T-helper 2 cell treated with Interferon-gamma antibody and Interleukin-4, amounts not matched to agents 5 μg/mL and 100 μg/mL, for 36 hours (primary cell): ENCODE measurements at regions not wholly inside any gene's neighbourhood (a gene's known extent, or its start where the extent isn't known, plus 50 kb on each side); places are given as distances from the start of the nearest gene placed in this dataset.

ENCODE experiments used
- DNase-seq: peaks from one replicate; pipeline ENCODE4 v3.0.0; 2021; ENCODE audit warnings: low spot score
- H3K27ac Mint-ChIP-seq: one replicate; pipeline ENCODE4 v1.8.0; 2021; ENCODE audit warnings: mild to moderate bottlenecking, mixed read lengths
- H3K27me3 Mint-ChIP-seq: one replicate; pipeline ENCODE4 v1.8.0; 2021; ENCODE audit warnings: low read depth, mixed read lengths
- H3K36me3 Mint-ChIP-seq: one replicate; pipeline ENCODE4 v1.8.0; 2021; ENCODE audit warnings: low read depth, mixed read lengths
- H3K4me1 Mint-ChIP-seq: one replicate; pipeline ENCODE4 v1.8.0; 2021; ENCODE audit warnings: low read depth, mixed read lengths
- H3K4me3 Mint-ChIP-seq: one replicate; pipeline ENCODE4 v1.8.0; 2022; ENCODE audit warnings: mild to moderate bottlenecking, moderate library complexity, mixed read lengths
- H3K9me3 Mint-ChIP-seq: one replicate; pipeline ENCODE4 v1.8.0; 2021; ENCODE audit warnings: mixed read lengths

DNA sequence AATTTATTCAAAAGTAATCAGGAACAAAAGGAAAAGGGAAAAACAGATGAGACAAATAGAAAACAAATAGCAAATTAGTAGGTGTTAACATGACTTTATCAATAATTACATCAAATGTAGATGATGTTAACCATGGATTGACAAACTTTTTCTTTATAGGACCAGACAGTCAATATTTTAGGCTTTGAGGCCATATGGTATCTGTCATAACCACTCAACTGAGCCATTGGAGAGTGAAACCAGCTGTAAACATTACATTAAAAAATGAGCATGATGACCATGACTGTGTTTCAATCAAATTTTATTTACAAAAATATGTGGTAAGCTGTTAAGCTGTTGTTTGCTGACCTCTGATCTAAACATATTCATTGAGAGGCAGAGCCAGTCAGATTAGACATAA is 118.5 kb upstream of the NWD2 start:
- no peak overlapping the region for H3K4me3 Mint-ChIP-seq

DNA sequence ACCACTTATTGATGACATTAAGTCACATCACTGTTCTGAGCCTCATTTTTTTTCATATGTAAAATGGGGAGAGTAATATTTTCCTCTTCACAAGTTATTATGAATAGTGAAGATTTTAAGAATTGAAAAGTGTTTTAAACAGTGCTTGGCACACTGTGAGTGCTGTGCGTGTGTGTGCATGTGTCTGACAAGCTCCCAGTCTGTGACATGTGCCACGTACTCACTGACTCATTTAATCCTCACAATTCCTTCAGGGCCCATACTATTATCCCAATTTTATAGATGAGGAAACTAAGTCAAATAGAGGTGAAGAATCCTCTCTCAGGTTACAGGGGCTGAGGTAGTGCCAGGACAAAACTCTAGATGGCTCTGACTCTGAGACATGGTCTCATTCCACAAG is 114.1 kb upstream of the NWD2 start:
- Mint-ChIP-seq H3K36me3 (no peaks in the 10 kb centered on the region), H3K27ac (no peak overlapping the region), H3K9me3 (no peaks in the 10 kb centered on the region), H3K4me1 (no peaks in the 10 kb centered on the region), H3K27me3 (no peaks in the 10 kb centered on the region), H3K4me3 (no peak overlapping the region)
- DNase-seq, result no peak

More for the DNA sequence above, 118.5 kb upstream of the NWD2 start:
- H3K27me3 Mint-ChIP-seq, result no peaks in the 10 kb centered on the region
- H3K9me3 Mint-ChIP-seq, result no peaks in the 10 kb centered on the region
- no peaks in the 10 kb centered on the region for H3K36me3 Mint-ChIP-seq
- DNase-seq, result no peak
- no peak overlapping the region for H3K27ac Mint-ChIP-seq
- H3K4me1 Mint-ChIP-seq, result no peaks in the 10 kb centered on the region

DNA sequence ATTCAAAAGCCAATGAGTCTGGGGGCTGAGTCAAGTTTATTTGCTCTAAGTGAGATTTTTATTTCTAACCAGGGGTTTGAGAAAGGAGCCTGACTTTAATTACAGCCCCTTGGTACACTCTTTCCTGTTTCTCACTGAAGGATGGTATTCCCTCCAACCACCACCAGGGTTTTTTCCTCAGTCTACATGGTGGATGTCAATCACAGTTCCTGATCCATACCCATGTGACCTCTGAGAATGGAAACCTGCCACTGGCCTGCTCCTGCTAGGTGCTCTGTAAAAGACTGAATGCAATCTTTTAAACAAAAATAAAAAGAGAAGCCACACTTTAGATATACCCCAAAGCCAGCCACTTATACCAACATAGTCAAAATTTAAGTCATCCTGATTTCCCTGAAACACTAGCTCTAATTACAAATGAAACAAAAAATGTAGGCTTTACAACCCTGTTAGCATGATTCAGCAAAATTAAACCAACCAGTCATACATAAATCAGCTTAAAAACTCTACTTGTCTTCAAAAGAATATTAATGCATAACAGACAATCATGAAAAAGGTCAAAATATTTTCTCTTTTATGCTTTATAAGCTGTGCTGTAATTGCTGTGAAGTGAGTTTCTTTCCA is 112.1 kb upstream of the NWD2 start:
- H3K27me3 Mint-ChIP-seq, result no peaks in the 10 kb centered on the region
- H3K27ac Mint-ChIP-seq, result no peak overlapping the region
- H3K4me1 Mint-ChIP-seq, result no peaks in the 10 kb centered on the region
- H3K4me3 Mint-ChIP-seq, result no peak overlapping the region
- H3K9me3 Mint-ChIP-seq, result no peaks in the 10 kb centered on the region
- no peaks in the 10 kb centered on the region for H3K36me3 Mint-ChIP-seq
- DNase-seq, result no peak

DNA sequence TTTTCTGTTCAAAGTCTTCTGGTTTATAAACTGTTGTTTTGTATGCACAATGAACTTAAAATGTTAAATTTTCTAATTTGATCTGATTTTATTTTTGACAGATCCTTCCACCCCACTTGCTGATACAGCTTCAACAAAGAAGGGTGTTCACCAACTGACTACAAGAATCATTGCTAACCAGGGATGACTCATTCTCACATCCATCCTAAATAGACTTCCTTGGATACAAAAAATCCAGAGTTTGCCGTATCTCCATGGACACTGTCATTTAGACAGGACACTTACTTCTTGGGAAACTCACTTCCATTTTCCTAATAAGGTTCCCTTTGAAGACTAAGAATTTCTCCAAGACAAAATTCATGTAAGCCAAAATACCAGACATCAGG is 111.6 kb upstream of the NWD2 start:
- no peaks in the 10 kb centered on the region for H3K9me3 Mint-ChIP-seq
- DNase-seq, result no peak
- H3K27ac Mint-ChIP-seq, result no peak overlapping the region
- H3K4me3 Mint-ChIP-seq, result no peak overlapping the region
- no peaks in the 10 kb centered on the region for H3K36me3 Mint-ChIP-seq
- H3K27me3 Mint-ChIP-seq, result no peaks in the 10 kb centered on the region
- no peaks in the 10 kb centered on the region for H3K4me1 Mint-ChIP-seq

DNA sequence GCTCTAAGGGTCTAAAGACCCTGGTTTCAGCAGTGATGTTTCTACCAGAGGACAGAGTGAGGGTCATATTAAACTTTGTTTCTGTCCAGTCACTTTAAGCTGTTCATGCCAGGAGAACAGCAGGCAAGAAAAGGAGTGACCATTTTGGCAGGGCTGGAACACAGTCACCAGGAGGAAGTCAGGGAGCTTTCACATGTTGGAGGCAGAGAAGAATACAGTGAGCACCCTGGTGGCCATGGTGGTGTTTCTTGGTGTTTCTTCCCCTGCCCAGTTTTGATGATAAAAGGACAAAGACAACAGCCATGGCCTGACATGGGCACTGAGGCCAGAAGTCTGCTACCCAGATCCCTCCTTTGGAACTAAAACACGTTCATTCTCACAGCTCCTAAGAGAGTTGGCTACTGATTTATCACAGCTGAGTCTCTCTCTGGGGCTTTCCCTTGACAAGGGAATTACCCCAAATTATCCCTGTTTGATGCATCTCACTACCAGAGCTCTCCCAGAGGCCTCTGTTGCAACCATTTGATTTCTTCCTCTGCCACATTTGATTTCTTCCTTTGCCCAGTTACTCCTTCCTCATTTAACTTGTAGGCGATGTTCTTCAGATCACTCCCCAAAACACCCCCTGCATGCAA is 106.4 kb upstream of the NWD2 start:
- no peaks in the 10 kb centered on the region for H3K4me1 Mint-ChIP-seq
- H3K36me3 Mint-ChIP-seq, result no peaks in the 10 kb centered on the region
- DNase-seq, result no peak
- no peak overlapping the region for H3K4me3 Mint-ChIP-seq
- no peaks in the 10 kb centered on the region for H3K27me3 Mint-ChIP-seq
- no peak overlapping the region for H3K27ac Mint-ChIP-seq
- no peaks in the 10 kb centered on the region for H3K9me3 Mint-ChIP-seq

DNA sequence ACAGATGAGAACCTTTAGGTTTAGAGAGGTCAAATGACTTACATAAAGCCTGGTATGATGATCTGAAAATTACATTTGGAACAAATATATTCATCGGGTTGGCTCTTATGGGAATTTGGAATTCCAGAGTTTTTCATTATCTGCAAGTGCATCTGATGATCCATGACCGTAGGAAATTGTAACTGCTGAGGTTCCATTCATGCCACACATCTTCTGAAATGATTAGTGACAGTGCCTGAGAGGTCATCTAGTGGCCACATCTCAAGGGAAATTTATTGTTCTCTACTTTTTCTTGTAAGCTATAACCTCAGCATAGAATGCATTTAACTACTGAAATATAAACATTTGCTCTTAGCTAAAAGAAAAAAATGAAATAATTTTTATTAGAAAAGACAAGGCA is 105.8 kb upstream of the NWD2 start:
- Mint-ChIP-seq H3K27me3 (no peaks in the 10 kb centered on the region), H3K4me1 (no peaks in the 10 kb centered on the region), H3K27ac (no peak overlapping the region), H3K9me3 (no peaks in the 10 kb centered on the region), H3K36me3 (no peaks in the 10 kb centered on the region), H3K4me3 (no peak overlapping the region)
- DNase-seq, result no peak

DNA sequence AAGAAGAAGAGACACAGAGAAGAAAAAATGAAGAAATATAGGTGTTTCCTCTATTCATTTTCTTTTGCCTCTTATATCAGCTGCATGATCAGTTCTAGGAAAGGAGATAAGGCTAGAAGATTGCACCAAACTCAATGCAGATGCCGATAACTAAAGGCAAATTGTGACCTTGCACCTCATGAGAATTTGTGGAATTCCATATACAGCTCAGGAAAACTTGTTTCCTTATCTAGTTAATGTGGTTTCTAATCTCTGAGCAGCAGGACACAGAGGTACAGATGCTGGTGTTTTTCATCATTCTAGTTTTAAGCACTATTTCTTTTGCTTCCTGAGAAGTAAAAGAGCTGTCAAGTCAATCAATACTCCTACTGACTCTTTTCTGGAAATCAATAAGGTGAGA is 104.6 kb upstream of the NWD2 start:
- DNase-seq, result no peak
- Mint-ChIP-seq H3K9me3 (no peaks in the 10 kb centered on the region), H3K27me3 (no peaks in the 10 kb centered on the region), H3K4me3 (no peak overlapping the region), H3K27ac (no peak overlapping the region), H3K4me1 (no peaks in the 10 kb centered on the region), H3K36me3 (no peaks in the 10 kb centered on the region)

DNA sequence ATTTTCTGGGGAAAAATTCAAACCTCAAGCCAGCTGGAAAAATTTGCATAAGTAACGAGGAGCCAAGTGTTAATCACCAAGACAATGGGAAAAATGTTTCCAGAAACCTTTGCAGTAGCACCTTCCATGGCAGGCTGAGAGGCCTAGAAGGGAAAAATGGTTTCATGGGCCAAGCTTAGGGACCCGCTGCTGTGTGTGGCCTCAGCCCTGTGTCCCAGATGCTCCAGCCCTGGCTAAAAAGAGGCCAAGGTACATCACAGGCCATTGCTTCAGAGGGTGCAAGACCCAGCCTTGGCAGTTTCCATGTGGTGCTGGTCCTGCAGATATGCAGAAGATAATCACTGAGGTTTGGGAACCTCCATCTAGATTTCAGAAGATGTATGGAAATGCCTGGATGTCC is 98.3 kb upstream of the NWD2 start:
- Mint-ChIP-seq H3K27me3 (no peaks in the 10 kb centered on the region), H3K4me1 (no peaks in the 10 kb centered on the region), H3K36me3 (no peaks in the 10 kb centered on the region), H3K9me3 (no peaks in the 10 kb centered on the region), H3K4me3 (no peak overlapping the region), H3K27ac (no peak overlapping the region)
- DNase-seq, result no peak

DNA sequence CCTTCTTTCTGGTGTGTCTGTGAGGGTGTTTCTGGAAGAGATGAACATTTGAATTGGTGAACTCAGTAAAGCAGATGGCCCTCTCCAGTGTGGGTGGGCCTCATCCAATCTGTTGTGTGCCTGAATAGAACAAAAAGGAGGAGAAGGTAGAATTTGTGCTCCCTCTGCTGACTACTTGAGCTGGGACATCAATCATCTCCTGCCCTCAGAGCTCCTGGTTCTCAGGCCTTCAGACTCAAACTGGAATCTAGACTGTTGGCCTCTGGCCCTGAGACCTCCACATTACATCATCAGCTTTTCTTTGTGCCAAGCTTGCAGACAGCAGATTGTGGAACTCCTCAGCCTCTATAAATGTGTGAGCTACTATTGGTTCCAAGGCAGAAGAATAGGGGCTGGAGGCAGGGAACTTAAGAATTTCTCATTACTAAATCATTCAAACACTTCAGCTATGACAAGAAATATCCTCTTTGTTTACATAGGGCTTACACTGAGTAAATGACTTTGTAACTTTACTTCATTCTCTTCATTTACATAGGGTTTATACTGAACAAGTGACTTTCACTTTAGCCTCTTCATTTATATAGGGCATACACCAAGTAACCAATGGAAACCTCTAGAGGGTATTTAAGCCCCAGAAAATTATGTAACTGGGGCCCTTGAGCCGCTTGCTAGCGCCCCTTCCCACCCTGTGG is 86.9 kb upstream of the NWD2 start:
- Mint-ChIP-seq H3K9me3 (no peaks in the 10 kb centered on the region), H3K36me3 (no peaks in the 10 kb centered on the region), H3K4me3 (no peak overlapping the region), H3K27ac (no peak overlapping the region), H3K4me1 (no peaks in the 10 kb centered on the region), H3K27me3 (no peaks in the 10 kb centered on the region)
- DNase-seq, result no peak

DNA sequence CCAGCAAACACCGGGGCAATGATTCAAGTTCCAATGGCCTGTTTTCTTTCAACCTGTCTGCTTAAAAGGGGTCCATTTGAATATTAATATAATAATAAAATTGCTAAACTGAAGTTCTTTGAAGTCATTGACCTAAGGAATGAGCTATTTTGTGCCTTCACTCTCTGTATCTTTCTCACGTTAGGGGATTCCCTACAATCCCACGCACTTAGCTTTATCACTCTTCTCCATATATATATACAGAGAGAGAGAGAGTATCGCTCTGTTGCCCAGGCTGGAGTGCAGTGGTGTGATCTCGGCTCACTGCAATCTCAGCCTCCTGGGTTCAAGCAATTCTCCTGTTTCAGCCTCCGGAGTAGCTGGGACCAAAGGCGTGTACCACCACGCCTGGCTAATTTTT is 83.9 kb upstream of the NWD2 start:
- Mint-ChIP-seq H3K27ac (no peak overlapping the region), H3K4me3 (no peak overlapping the region), H3K4me1 (no peaks in the 10 kb centered on the region)

DNA sequence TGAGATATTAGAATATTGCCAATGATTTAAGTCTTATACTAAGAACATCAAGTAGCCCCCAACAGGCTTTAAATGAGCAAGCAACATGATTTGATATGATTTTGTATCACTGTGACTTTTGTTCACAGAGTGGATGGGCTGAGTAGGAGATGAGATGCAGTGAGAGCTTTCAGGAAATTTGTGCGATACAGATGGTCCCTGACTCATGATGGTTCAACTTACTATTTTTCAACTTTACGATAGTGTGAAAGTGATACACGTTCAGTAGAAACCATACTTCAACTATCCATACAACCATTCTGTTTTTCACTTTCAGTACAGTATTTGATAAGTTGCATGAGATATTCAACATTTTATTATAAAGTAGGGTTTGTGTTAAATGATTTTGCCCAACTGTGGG is 78.7 kb upstream of the NWD2 start:
- no peak for DNase-seq
- H3K36me3 Mint-ChIP-seq, result no peaks in the 10 kb centered on the region
- no peaks in the 10 kb centered on the region for H3K9me3 Mint-ChIP-seq
- no peak overlapping the region for H3K27ac Mint-ChIP-seq
- no peak overlapping the region for H3K4me3 Mint-ChIP-seq
- no peaks in the 10 kb centered on the region for H3K27me3 Mint-ChIP-seq
- no peaks in the 10 kb centered on the region for H3K4me1 Mint-ChIP-seq

More for the DNA sequence above, 83.9 kb upstream of the NWD2 start:
- no peaks in the 10 kb centered on the region for H3K9me3 Mint-ChIP-seq
- H3K27me3 Mint-ChIP-seq, result no peaks in the 10 kb centered on the region
- no peak for DNase-seq
- H3K36me3 Mint-ChIP-seq, result no peaks in the 10 kb centered on the region

DNA sequence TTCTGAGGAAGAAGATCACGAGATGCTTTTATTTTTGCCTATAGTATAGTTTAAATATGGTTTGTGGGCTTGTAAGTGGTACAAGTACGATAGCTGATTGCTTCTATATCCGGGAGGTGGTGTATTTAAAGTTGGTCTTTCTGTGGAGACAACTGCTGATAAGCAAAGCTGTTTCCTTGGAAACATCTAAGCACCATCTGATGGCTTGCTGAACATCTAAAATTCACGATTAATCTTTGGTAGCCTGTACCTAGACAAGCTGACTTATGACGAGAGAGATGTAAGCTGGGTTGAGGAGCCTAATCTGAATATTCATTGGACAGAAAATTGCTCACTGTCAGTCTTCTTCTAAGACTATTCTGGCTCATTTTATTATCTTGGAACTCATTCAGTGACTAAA is 74.6 kb upstream of the NWD2 start:
- Mint-ChIP-seq H3K4me3 (no peak overlapping the region), H3K27me3 (no peaks in the 10 kb centered on the region), H3K27ac (no peak overlapping the region), H3K9me3 (no peaks in the 10 kb centered on the region), H3K4me1 (no peaks in the 10 kb centered on the region), H3K36me3 (no peaks in the 10 kb centered on the region)
- DNase-seq, result no peak

DNA sequence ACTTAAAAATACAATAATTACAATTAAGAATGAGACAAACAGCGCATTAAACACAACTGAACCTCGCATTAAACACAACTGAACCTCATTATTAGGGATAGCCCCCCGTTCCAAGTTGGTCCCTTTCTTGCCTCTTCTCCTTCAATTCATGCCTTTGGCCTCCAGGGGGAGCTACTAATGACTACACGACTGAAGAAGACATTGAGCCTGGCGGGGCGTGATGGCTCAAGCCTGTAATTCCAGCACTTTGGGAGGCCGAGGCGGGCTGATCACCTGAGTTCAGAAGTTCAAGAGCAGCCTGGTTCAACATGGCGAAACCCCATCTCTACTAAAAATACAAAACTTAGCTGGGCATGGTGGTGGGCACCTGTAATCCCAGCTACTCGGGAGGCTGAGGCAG is 56.4 kb upstream of the NWD2 start:
- Mint-ChIP-seq H3K27me3 (no peaks in the 10 kb centered on the region), H3K9me3 (no peaks in the 10 kb centered on the region), H3K4me1 (no peaks in the 10 kb centered on the region), H3K27ac (no peak overlapping the region), H3K36me3 (no peaks in the 10 kb centered on the region), H3K4me3 (no peak overlapping the region)
- DNase-seq, result no peak
